Effector memory CD4-positive, alpha-beta T cell (primary cell): ENCODE measurements at regions not wholly inside any gene's neighbourhood (a gene's known extent, or its start where the extent isn't known, plus 50 kb on each side); places are given as distances from the start of the nearest gene placed in this dataset.

Experiments used
- DNase-seq, 3 donors: peaks; one replicate each; pipeline ENCODE4 v3.0.0-alpha.2; 2020
- H3K27ac ChIP-seq: 2 replicates; pipeline ENCODE4 v1.7.0; 2013; ENCODE audit warnings: mild to moderate bottlenecking, low read length, moderate library complexity; ENCODE audit not compliant: insufficient read depth, poor library complexity, severe bottlenecking
- H3K27me3 ChIP-seq: replicated peaks from 2 replicates; pipeline ENCODE4 v1.7.0; 2013; ENCODE audit warnings: mild to moderate bottlenecking, low read length; ENCODE audit not compliant: insufficient read depth, control insufficient read depth, poor library complexity, severe bottlenecking
- H3K36me3 ChIP-seq: 2 replicates; pipeline ENCODE4 v1.7.0; 2013; ENCODE audit warnings: mild to moderate bottlenecking, low read length, moderate library complexity; ENCODE audit not compliant: control insufficient read depth, insufficient read depth
- H3K4me1 ChIP-seq: 2 replicates; pipeline ENCODE4 v1.7.0; 2013; ENCODE audit warnings: low read length, mild to moderate bottlenecking; ENCODE audit not compliant: control insufficient read depth, insufficient read depth, poor library complexity, severe bottlenecking
- H3K4me3 ChIP-seq: 2 replicates; pipeline ENCODE4 v1.7.0; 2013; ENCODE audit warnings: low read length, low read depth, mild to moderate bottlenecking; ENCODE audit not compliant: insufficient read depth, poor library complexity, severe bottlenecking
- H3K9me3 ChIP-seq: 2 replicates; pipeline ENCODE4 v1.7.0; 2013; ENCODE audit warnings: mild to moderate bottlenecking, low read length, moderate library complexity; ENCODE audit not compliant: control insufficient read depth

DNA sequence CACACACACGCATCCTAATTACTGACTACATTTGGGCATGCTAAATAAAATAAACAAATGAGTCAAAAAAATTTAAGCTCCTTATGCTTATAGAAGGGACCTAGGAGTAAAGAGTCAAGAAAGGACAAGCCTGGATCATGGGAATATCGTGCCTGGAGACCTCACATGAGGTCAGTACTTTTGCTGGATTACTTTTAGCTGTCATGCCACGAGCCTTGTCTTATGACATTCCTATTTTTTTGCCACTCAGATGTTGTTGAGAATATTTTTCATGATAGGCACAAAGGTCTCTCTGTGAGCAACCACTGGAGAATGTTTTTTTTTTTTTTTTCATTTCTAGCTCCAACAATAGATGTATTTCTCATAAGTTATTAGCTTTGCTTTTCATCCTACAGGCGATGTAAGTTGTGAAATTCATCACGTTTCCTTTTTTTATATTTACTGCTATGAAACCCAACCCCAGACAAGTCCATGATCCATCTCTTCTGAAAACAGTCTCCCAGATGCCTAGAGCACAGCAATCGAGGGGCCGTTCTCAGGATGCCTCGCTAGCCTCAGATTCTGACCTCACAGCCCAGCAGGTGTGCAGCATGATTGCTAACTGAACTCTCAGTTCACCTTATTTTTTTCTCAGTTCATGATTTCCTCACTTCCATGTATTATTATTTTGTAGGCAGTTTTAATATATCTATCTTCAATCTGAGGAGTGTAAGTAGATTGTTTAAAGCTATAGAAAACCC is 464.5 kb downstream of the IRS1 start:
- DNase-seq = no peak
- Histone ChIP-seq H3K27ac (no peak overlapping the region), H3K9me3 (no peaks in the 10 kb centered on the region), H3K4me3 (no peak overlapping the region), H3K4me1 (no peaks in the 10 kb centered on the region), H3K27me3 (no peaks in the 10 kb centered on the region), H3K36me3 (no peaks in the 10 kb centered on the region)

DNA sequence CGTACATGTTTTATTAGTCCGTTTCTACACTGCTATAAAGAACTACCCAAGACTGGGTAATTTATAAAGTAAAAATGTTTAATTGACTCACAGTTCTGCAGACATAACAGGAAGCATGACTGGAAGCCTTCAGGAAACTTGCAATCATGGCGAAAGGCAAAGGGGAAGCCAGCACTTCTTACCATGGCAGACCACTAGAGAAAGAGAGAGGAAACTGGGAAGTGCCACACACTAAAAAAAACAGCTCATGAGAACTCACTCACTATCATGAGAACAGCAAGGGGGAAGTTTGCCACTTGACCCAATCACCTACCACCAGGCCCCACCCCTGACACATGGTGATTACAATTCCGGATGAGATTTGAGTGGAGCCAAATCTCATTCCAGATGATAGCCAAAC is 466.2 kb downstream of the IRS1 start:
- no peak for DNase-seq
- Histone ChIP-seq H3K36me3 (no peaks in the 10 kb centered on the region), H3K4me1 (no peaks in the 10 kb centered on the region), H3K9me3 (no peaks in the 10 kb centered on the region), H3K27me3 (no peaks in the 10 kb centered on the region), H3K4me3 (no peak overlapping the region), H3K27ac (no peak overlapping the region)

DNA sequence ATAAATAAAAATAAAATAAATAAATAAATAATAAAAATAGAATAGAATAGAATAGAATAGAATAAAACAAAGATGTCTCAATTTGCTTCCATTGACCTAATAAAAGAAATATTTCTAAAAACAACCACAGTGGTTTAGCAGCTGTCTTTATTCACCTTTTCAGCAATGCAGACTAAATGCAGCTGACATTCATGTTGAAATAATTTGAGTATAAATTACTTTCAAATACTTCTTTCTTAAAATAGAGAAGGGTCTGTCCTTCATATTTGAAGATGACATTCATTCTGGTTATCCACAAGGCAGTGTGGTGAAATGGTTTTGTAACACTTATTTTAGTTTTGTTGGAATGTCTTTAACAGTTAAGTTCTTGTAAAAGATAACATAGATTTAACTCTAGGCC is 469.4 kb downstream of the IRS1 start:
- DNase-seq = no peak
- Histone ChIP-seq H3K4me1 (no peaks in the 10 kb centered on the region), H3K36me3 (no peaks in the 10 kb centered on the region), H3K27me3 (no peaks in the 10 kb centered on the region), H3K27ac (no peak overlapping the region), H3K4me3 (no peak overlapping the region), H3K9me3 (no peaks in the 10 kb centered on the region)

DNA sequence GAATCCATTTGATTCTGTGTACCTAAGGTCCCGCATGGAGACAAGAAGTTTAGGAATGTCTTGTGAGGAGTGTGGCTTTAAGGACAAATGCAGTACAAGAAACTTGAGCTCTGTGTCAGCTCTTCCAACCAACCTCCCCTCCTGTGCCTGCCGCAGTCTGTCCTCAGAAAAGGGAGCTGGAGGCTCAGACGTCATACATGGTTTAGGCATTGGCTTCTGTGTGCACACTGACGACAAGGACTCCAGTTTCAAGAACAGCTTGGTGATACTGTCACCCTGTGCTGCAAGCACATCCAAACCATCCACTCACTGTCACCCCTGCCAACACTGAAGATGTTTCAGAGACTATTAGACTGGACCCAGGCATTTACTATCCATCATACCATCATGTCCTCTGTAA is 470.4 kb downstream of the IRS1 start:
- no peaks in the 10 kb centered on the region for H3K27me3 ChIP-seq
- no peak overlapping the region for H3K27ac ChIP-seq
- DNase-seq = no peak
- H3K36me3 ChIP-seq = no peaks in the 10 kb centered on the region
- H3K4me1 ChIP-seq = no peaks in the 10 kb centered on the region
- no peaks in the 10 kb centered on the region for H3K9me3 ChIP-seq
- H3K4me3 ChIP-seq = no peak overlapping the region

DNA sequence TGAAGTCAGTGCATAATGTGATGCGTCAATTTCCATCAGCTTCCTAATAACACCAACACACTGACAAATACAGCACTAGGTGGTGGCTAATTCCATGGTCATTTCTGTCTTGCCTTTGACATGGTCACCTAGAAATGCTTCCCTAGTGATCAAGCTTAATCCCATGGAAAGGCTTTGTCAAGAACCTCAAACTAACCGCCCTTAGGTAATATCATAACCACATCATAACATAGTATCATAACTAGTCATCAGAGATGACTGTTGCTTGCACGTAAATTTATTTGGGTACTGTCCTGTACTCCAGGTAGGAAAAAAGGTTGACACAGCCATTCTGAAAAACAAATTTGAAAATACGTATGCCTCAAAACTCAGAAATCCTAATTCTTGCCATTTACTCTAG is 471.8 kb downstream of the IRS1 start:
- no peaks in the 10 kb centered on the region for H3K4me1 ChIP-seq
- no peaks in the 10 kb centered on the region for H3K9me3 ChIP-seq
- no peaks in the 10 kb centered on the region for H3K36me3 ChIP-seq
- H3K4me3 ChIP-seq = no peak overlapping the region
- no peak for DNase-seq
- no peaks in the 10 kb centered on the region for H3K27me3 ChIP-seq
- no peak overlapping the region for H3K27ac ChIP-seq

DNA sequence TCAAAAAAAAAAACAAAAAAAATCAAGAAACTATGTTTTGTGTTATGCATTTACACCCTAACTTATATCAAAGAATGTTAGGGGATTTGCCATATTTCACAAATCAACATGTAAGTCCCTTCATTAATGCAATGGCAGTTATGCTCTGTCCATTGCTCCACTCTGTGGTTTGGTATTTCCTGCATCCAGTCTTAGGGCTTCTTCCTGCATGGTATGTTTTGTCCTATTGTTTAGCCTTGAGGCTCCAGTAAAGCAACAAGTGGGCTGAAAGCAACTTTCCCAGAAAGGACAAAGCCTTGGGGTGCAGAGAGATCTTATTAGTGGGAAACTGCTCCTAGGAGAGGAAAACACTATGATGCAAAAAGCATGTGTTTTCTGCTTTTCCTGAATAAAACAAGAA is 474.1 kb downstream of the IRS1 start:
- no peaks in the 10 kb centered on the region for H3K4me1 ChIP-seq
- no peaks in the 10 kb centered on the region for H3K36me3 ChIP-seq
- no peaks in the 10 kb centered on the region for H3K9me3 ChIP-seq
- no peaks in the 10 kb centered on the region for H3K27me3 ChIP-seq
- DNase-seq = no peak
- no peak overlapping the region for H3K27ac ChIP-seq
- H3K4me3 ChIP-seq = no peak overlapping the region

DNA sequence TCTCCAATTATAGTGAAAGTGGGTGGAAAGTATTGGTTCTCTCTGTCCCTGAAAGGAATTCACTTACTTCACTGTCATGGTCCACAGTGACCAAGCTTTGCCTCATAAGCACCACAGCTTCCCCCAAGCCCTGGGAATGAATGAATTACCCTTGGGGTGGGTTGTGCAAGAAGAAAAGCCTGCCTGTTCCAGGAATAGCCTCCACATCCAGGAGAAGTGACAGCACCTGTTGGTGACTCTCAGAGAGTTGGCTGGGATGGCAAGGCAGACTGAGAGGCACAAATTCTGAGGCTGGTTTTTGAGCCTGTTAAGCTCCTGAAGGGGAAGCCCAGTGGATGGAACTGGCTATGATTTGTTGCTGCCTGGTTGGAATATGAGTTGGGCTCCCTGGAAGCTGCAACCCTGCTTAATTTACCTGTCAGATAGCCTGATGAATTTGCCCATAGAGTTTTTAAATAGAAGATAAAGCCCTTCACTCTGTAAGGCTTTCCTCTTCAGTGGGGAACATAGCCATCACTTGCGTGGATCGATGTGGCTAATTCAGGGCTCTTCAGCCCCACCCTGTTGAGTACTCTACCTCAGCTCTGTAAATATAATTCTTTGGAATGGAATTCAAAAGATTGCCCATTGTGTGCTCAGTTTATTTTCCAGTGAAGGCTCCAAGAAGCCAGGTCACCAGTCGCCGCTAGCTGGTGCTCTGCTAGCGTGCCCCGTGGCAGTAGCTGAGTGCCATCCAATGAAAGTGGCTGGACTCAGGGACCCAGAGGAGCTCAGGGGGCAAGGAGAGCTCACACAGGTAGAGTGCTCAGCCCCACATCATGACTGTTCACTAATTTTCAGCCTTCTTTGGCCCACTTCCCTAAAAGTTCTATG is 479.3 kb downstream of the IRS1 start:
- no peak for DNase-seq
- Histone ChIP-seq H3K27ac (no peak overlapping the region), H3K36me3 (no peaks in the 10 kb centered on the region), H3K27me3 (no peaks in the 10 kb centered on the region), H3K4me1 (no peaks in the 10 kb centered on the region), H3K4me3 (no peak overlapping the region), H3K9me3 (no peaks in the 10 kb centered on the region)

DNA sequence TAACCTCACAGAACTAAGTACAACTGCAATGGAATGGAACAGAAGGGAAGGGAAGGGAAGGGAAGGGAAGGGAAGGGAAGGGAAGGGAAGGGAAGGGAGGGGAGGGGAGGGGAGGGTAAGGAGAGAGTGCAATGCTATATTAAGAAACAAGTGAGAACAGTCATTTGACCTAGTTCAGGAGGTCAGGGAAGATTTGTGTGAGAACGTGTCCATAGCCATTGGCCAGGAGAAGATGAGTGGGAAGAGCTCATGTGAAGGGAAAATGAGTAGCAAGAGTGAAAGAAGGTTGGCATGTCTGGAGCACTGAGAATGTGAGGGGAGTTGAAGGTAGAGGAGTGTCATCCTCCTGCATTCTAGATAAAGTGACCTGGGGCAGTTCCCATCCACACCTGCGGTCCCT is 481.6 kb downstream of the IRS1 start:
- H3K36me3 ChIP-seq = no peaks in the 10 kb centered on the region
- no peaks in the 10 kb centered on the region for H3K9me3 ChIP-seq
- no peaks in the 10 kb centered on the region for H3K27me3 ChIP-seq
- no peak overlapping the region for H3K27ac ChIP-seq
- DNase-seq = no peak
- no peaks in the 10 kb centered on the region for H3K4me1 ChIP-seq
- no peak overlapping the region for H3K4me3 ChIP-seq

DNA sequence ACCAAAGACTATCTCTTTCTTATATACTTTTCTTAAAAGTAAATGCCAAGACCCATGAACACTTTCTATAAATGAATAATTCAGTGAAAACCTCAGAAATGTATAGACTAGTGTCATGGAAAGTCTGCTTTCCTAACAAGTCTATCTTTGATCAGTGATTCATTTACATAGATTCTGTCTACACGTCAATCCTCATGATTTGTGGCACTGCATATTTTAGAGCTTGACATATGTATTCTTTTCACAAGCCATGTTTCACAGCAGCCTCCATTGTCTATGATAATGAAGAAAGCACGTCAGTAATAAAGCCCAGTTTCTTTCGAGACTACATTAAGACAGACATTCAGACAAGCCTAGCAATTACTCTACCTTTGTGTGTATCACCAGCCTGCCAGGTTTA is 486.6 kb downstream of the IRS1 start:
- DNase-seq = no peak
- H3K36me3 ChIP-seq = no peaks in the 10 kb centered on the region
- H3K4me3 ChIP-seq = no peak overlapping the region
- H3K4me1 ChIP-seq = no peaks in the 10 kb centered on the region
- H3K27me3 ChIP-seq = no peaks in the 10 kb centered on the region
- H3K9me3 ChIP-seq = no peaks in the 10 kb centered on the region
- H3K27ac ChIP-seq = no peak overlapping the region

DNA sequence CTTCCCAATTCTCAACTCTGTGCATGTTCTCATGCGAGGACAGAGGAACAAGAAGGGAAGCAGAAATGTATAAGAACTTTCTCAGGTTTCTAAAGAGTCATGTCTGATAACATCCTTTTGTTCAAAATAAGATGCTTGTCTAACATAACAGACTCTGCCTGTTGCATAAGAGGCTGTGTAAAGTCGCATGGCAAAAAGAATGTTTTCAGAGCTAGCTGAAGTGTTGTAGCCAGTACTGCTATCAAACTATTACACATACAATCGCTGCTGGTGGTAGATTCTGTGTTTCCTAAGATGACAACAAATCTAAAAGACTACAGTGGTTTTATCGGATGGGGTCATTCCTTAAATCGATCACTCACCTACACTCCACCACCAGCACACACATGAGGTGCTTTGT is 487.5 kb downstream of the IRS1 start:
- no peaks in the 10 kb centered on the region for H3K27me3 ChIP-seq
- no peak for DNase-seq
- no peak overlapping the region for H3K27ac ChIP-seq
- no peaks in the 10 kb centered on the region for H3K9me3 ChIP-seq
- no peaks in the 10 kb centered on the region for H3K4me1 ChIP-seq
- H3K4me3 ChIP-seq = no peak overlapping the region
- no peaks in the 10 kb centered on the region for H3K36me3 ChIP-seq
